Aorta (tissue), 5 donors: ENCODE measurements at regions not wholly inside any gene's neighbourhood (a gene's known extent, or its start where the extent isn't known, plus 50 kb on each side); places are given as distances from the start of the nearest gene placed in this dataset.
"Not testable (repeated sequence)": the region's sequence is repeated elsewhere in the genome, so short reads cannot be mapped to it uniquely, and the experiment has no call there.

Experiments used
- ATAC-seq: fragments of 200-7000 bp; cut with Tn5 transposase; one replicate; pipeline ENCODE4 v1.9.1; 2022; ENCODE audit warnings: moderate library complexity; ENCODE audit not compliant: low FRiP score
- DNase-seq, 2 donors: peaks; one replicate each; pipeline ENCODE4 v3.0.0-alpha.2; 2020
- H3K27ac ChIP-seq, 2 donors: one replicate each; pipeline ENCODE4 v1.5.1; 2013; ENCODE audit warnings: low read length in 2 of 2, mild to moderate bottlenecking in 2 of 2, moderate library complexity in 2 of 2, control low read depth in 1 of 2, inconsistent platforms in 1 of 2, low read depth in 1 of 2
- H3K27me3 ChIP-seq, 2 donors: one replicate each; pipeline ENCODE4 v1.6.1; 2013; ENCODE audit warnings: control low read depth in 1 of 2, low read length in 1 of 2, mild to moderate bottlenecking in 1 of 2, moderate library complexity in 1 of 2; ENCODE audit not compliant: insufficient read depth in 2 of 2, control insufficient read depth in 1 of 2
- H3K36me3 ChIP-seq, 2 donors: one replicate each; pipeline ENCODE4 v1.6.1; 2013; ENCODE audit warnings: control low read depth in 1 of 2, low read length in 1 of 2, mild to moderate bottlenecking in 1 of 2; ENCODE audit not compliant: insufficient read depth in 2 of 2, control insufficient read depth in 1 of 2
- H3K4me1 ChIP-seq, 2 donors: one replicate each; pipeline ENCODE4 v1.6.1; 2013; ENCODE audit warnings: low read length in 2 of 2, control low read depth in 1 of 2, mild to moderate bottlenecking in 1 of 2, moderate library complexity in 1 of 2; ENCODE audit not compliant: insufficient read depth in 2 of 2, control insufficient read depth in 1 of 2
- H3K4me3 ChIP-seq, 2 donors: one replicate each; pipeline ENCODE4 v1.5.1; 2013; ENCODE audit warnings: low read length in 2 of 2, control low read depth in 1 of 2, mild to moderate bottlenecking in 1 of 2
- H3K9me3 ChIP-seq: one replicate; pipeline ENCODE4 v1.6.1; 2013; ENCODE audit warnings: mild to moderate bottlenecking, low read length; ENCODE audit not compliant: control insufficient read depth
- WGBS, 2 donors: extraction: QIAGEN DNeasy Blood & Tissue Kit; methylation state at CpG; one replicate each; pipeline ENCODE4 v1.1.7; 2013; 5-methylcytosine and 5-hydroxymethylcytosine counted together
- intact Hi-C, 2 donors: fragments of 100-400 bp; cut with DNase I; formaldehyde crosslinking; loops; one replicate each; pipeline versions ENCODE4 v1.14.2 to v1.15.0; 2022
- donor health status: healthy with polysubstance abuse.
- donor health status: Bipolar disorder and iron deficiency.
- donor health status: DM: no; HTN: no; CAD: no.
- donor health status: DM: no; HTN: no; CAD: no.
- donor health status: DM: yes; HTN: yes; CAD: no.

DNA sequence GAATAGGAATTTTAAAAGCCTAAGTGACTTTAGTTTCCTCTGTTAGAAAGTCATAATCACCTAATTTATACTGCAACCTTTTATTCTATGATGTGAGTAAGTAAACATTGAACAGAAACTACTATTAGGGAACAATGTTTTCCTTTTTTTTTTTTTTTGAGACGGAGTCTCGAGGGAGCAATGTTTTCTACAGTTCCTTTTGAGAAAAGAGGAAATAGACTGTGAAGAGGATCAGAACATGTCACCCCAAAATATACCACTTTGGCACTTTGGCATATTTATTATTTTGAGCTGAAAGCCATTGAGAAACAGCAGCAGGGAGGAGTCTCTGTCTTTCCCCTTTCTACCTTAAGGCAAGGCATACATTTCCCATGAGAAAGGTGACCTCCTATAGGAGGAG, 162.7 kb upstream of the CNOT2 start:
- ATAC-seq (no peak), DNase-seq (no peak)
- intact Hi-C loops, result no loop called here
- 62 to 72% methylated on average over 2 of the region's 2 CpGs for WGBS, 2 donors
- Histone ChIP-seq H3K4me1 (no peaks in the 10 kb centered on the region), H3K9me3 (no peaks in the 10 kb centered on the region), H3K27me3 (no peaks in the 10 kb centered on the region), H3K27ac (no peak overlapping the region), H3K36me3 (no peaks in the 10 kb centered on the region), H3K4me3 (no peak overlapping the region)

DNA sequence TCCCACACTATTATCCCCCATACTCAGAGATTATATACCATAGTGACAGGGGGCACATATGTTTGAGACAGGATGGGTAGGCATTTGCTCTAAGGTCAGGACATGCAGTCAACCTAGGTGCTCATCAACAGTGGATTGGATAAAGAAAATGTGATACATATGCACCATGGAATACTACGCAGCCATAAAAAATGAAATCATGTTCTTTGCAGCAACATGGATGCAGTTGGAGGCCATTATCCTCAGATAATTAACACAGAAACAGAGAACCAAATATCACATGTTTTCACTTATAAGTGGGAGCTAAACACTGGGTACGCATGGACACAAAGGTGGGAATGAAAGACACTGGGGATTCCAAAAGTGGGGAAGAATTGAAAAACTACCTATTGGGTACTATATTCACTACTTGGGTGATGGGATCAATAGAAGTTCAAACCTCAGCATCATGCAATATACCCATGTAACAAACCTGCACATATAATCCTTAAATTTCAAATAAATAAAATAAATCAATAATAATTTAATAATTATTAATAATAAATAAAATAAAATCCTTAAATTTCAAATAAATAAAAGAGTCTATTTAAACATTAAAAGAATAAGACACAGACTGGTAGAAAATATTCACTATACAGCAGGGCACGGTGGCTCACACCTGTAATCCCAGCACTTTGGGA, 160.1 kb upstream of the CNOT2 start:
- Histone ChIP-seq H3K27ac (no peak overlapping the region), H3K27me3 (no peaks in the 10 kb centered on the region), H3K9me3 (no peaks in the 10 kb centered on the region), H3K36me3 (no peaks in the 10 kb centered on the region), H3K4me1 (no peaks in the 10 kb centered on the region), H3K4me3 (no peak overlapping the region)
- DNase-seq, result no peak
- intact Hi-C loops, result no loop called here
- no peak for ATAC-seq
- 64 to 78% methylated on average over 3 of the region's 3 CpGs for WGBS, 2 donors

DNA sequence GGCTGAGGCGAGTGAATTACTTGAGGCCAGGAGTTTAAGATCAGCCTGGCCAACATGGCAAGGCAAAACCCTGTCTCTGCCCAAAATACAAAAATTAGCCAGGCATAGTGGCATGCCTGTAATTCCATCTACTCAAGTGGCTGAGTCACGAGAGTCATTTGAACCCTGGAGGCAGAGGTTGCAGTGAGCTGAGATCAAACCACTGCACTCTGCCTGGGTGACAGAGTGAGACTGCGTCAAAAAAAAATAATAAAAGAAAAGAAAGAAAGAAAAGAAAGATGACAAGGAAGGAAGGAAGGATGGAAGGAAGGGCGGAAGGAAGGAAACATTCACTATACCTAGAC, 159.6 kb upstream of the CNOT2 start:
- 94 to 97% methylated on average over 4 of the region's 4 CpGs for WGBS, 2 donors
- Histone ChIP-seq H3K27ac (no peak overlapping the region), H3K27me3 (no peaks in the 10 kb centered on the region), H3K9me3 (no peaks in the 10 kb centered on the region), H3K4me3 (no peak overlapping the region), H3K4me1 (no peaks in the 10 kb centered on the region), H3K36me3 (no peaks in the 10 kb centered on the region)
- DNase-seq, result no peak
- no peak for ATAC-seq
- intact Hi-C loops, result no loop called here

DNA sequence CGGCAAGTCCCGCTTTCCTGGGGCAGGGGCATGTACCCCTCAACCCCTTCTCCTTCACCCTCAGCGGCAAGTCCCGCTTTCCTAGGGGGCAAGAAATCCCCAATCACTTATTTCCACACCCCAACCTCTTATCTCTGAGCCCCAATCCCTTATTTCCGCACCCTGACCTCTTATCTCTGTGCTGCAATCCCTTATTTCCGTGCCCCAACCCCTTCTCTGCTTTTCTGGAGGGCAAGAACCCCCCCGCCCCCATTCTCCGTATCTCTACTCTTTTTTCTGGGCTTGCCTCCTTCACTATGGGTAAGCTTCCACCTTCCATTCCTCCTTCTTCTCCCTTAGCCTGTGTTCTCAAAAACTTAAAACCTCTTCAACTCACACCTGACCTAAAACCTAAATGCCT, 156.9 kb upstream of the CNOT2 start:
- H3K9me3 ChIP-seq, H3K27ac ChIP-seq, H3K36me3 ChIP-seq, ATAC-seq, intact Hi-C loops, H3K4me1 ChIP-seq, DNase-seq, H3K27me3 ChIP-seq, H3K4me3 ChIP-seq: not testable (repeated sequence)
- WGBS, 2 donors, result 95 to 99% methylated on average over 8 of the region's 8 CpGs

DNA sequence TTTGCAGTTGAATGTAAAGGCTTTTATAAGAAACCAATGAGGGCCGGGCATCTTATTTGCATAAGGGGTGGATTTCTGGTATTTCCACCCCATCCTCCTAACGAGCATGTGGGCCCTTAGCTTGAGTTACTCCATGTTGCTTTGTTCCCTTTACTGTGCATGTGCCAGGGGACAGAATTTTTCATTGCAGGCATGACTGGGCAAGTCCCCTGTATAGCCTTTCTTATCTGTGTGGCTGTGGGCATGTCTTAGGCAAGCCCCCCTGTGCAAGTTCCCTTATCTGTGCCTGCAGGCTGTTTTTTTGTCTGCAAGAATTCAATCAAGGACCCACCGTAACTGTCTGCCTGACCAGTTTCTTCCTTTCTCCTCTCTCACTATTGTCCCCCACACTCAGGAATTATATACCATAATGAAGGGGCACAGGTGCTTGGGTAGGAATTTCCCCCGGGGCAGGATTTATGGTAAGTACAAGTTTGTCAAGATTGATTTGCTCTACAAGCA, 152.2 kb upstream of the CNOT2 start:
- WGBS, 2 donors, result 92 to 97% methylated on average over 4 of the region's 4 CpGs
- H3K9me3 ChIP-seq, result no peaks in the 10 kb centered on the region
- H3K4me3 ChIP-seq, result no peak overlapping the region
- DNase-seq, result no peak
- ATAC-seq, result no peak
- peaks cover 0 to 3% of the 10 kb centered on the region in 2 donors for H3K4me1 ChIP-seq
- no peak overlapping the region for H3K27ac ChIP-seq
- intact Hi-C loops, result no loop called here
- no peaks in the 10 kb centered on the region for H3K36me3 ChIP-seq
- no peaks in the 10 kb centered on the region for H3K27me3 ChIP-seq

DNA sequence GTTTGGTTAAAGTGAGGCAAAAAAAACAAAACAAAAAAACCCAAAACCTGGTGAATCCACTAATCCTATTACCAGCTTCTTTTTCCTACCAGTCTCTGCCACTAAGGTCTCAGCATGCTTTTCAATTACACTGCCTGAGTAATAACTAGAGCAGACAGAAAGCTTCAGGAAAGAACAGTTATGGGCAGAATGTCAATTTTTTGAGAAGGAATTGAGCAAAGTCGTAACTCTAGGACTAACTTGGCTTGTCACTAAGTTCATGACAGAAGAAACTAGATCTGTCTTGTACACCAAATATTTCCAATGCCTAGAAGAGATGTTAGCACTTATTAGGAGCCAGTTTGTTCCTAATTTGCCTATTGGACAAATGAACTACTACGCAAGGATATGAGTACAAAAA, 148.8 kb upstream of the CNOT2 start:
- Histone ChIP-seq H3K4me1 (peaks cover 0 to 3% of the 10 kb centered on the region in 2 donors), H3K27me3 (no peaks in the 10 kb centered on the region), H3K36me3 (no peaks in the 10 kb centered on the region), H3K27ac (no peak overlapping the region), H3K9me3 (no peaks in the 10 kb centered on the region), H3K4me3 (no peak overlapping the region)
- WGBS, 2 donors, result 32 to 39% methylated on average over 2 of the region's 2 CpGs
- intact Hi-C loops, result no loop called here
- DNase-seq (no peak), ATAC-seq (peak; percentile 64)

DNA sequence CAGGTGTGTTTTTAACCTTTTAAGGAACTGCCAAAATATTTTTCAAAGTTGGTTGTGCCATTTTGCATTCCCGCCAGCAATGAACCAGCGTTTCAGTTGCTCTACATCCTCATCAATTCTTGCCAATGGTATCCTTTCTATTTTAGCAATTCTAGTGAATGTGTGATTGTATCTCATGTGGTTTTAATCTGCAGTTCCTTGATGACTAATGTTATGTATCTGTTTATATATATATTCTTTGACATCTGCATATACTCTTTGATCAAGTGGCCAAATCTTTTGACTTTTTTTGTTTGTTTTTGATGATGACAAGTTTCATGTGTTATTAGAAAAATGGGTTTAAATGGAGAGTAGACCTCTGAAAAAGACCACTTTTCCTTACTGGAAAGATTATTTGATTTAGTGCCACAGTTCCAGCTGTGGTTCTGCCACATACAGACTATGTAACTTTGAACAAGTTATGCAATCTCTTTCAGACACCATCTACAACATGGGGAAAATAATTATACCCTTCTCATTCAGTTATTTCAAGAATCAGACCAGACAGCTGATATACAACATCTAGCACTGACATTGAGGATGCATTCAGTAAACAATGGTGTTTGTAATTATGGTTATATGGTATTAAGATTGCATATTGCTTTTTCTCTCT, 146.3 kb upstream of the CNOT2 start:
- DNase-seq (no peak), ATAC-seq (no peak)
- intact Hi-C loops, result no loop called here
- no peak overlapping the region for H3K27ac ChIP-seq
- H3K4me3 ChIP-seq, result no peak overlapping the region
- no peaks in the 10 kb centered on the region for H3K27me3 ChIP-seq
- H3K4me1 ChIP-seq, result peaks cover 0 to 3% of the 10 kb centered on the region in 2 donors
- no peaks in the 10 kb centered on the region for H3K9me3 ChIP-seq
- no peaks in the 10 kb centered on the region for H3K36me3 ChIP-seq
- WGBS, 2 donors, result 95 to 96% methylated on average over 2 of the region's 2 CpGs

DNA sequence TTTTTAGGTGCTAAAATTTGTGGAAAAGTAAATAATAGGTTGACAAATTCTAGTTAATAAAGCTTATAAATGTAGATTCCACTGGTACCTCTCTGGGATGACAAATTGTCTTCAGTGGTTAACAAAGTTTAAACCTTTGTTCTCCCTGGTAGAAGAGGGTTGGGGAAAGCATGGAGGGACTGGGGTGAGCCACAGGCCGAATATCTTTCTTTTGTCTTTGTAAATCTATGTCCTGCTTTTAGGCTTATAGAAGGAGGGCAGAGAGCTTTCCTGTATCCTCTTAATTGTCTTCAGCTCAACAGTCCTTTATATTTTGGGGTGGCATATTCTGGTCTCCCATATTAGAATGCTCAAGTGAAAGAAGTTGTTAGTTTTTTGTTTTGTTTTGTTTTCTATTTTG, 142.2 kb upstream of the CNOT2 start:
- intact Hi-C loops, result no loop called here
- DNase-seq, result no peak
- WGBS, 2 donors, result 90 to 92% methylated on average over 1 of the region's 1 CpG

DNA sequence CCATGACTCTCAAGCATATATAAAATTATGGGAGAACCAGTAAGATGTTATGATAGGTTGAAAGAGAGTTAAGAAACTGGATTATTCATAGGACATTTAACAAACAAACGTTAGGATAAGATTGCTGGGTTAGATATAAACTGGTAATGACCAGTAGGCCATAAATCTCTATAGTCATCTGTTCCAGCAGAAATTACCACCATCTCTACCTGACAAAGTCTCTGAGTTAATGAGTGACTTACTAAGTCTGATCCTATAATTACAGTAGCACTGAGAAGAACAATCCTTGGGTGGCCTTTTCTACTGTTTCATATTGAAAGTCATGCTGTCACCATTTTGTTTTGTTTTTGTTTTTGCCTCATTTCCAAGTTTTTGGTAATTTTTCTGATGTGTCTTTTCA, 136.9 kb upstream of the CNOT2 start:
- DNase-seq (no peak), ATAC-seq (no peak)
- WGBS, 2 donors, result 66 to 74% methylated on average over 1 of the region's 1 CpG
- Histone ChIP-seq H3K27ac (no peak overlapping the region), H3K4me1 (no peaks in the 10 kb centered on the region), H3K9me3 (peaks cover 6% of the 10 kb centered on the region), H3K4me3 (no peak overlapping the region), H3K36me3 (no peaks in the 10 kb centered on the region), H3K27me3 (no peaks in the 10 kb centered on the region)
- intact Hi-C loops, result no loop called here

More for the DNA sequence above, 142.2 kb upstream of the CNOT2 start:
- Histone ChIP-seq H3K9me3 (no peaks in the 10 kb centered on the region), H3K36me3 (no peaks in the 10 kb centered on the region), H3K4me1 (no peaks in the 10 kb centered on the region), H3K27ac (no peak overlapping the region), H3K4me3 (no peak overlapping the region), H3K27me3 (no peaks in the 10 kb centered on the region)
- no peak for ATAC-seq
